NB4 (cell line): ENCODE measurements at regions not wholly inside any gene's neighbourhood (a gene's known extent, or its start where the extent isn't known, plus 50 kb on each side); places are given as distances from the start of the nearest gene placed in this dataset.

ENCODE experiments used
- POLR2A ChIP-seq: IDR thresholded peaks from 2 replicates; pipeline ENCODE4 v1.6.1; 2011; ENCODE audit warnings: mild to moderate bottlenecking; ENCODE audit not compliant: insufficient read length; ENCODE audit errors: extremely low read depth
- TF ChIP-seq, protein P1 (sequence below): IDR thresholded peaks from one replicate; pipeline ENCODE4 v1.5.1; 2012; ENCODE audit warnings: low read depth, low read length
- TF ChIP-seq, protein P2 (sequence below): IDR thresholded peaks from 2 replicates; pipeline ENCODE4 v1.6.1; 2011; ENCODE audit warnings: low read depth, low read length

DNA sequence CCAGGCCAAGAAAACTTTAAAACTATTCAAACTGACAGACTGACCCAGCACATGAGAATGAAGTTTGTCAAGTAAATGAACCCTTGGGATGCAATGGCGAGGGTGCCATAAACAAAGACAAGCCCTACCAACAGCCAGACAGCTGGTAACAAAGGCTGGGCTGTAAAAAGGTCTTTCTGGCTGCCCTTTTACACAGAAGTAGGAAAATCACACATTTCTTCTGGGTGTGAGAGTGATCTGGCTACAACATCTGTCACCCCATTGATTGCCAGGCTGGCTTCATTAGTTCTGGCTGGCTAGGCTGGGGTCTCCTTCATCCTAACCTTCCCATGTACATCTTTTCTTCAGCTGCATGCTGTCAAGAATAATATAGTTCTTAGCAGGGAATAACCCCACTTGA lies 83.6 kb upstream of the FOXD3 start:
- TF ChIP-seq, protein P1, sequence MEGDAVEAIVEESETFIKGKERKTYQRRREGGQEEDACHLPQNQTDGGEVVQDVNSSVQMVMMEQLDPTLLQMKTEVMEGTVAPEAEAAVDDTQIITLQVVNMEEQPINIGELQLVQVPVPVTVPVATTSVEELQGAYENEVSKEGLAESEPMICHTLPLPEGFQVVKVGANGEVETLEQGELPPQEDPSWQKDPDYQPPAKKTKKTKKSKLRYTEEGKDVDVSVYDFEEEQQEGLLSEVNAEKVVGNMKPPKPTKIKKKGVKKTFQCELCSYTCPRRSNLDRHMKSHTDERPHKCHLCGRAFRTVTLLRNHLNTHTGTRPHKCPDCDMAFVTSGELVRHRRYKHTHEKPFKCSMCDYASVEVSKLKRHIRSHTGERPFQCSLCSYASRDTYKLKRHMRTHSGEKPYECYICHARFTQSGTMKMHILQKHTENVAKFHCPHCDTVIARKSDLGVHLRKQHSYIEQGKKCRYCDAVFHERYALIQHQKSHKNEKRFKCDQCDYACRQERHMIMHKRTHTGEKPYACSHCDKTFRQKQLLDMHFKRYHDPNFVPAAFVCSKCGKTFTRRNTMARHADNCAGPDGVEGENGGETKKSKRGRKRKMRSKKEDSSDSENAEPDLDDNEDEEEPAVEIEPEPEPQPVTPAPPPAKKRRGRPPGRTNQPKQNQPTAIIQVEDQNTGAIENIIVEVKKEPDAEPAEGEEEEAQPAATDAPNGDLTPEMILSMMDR: no peak
- TF ChIP-seq POLR2A: no peak
- TF ChIP-seq, protein P2, sequence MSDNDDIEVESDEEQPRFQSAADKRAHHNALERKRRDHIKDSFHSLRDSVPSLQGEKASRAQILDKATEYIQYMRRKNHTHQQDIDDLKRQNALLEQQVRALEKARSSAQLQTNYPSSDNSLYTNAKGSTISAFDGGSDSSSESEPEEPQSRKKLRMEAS: no peak
